Upper lobe of right lung (tissue), 1 donor: ENCODE measurements at regions not wholly inside any gene's neighbourhood (a gene's known extent, or its start where the extent isn't known, plus 50 kb on each side); places are given as distances from the start of the nearest gene placed in this dataset.
"Not testable (repeated sequence)": the region's sequence is repeated elsewhere in the genome, so short reads cannot be mapped to it uniquely, and the experiment has no call there.

ENCODE experiments used
- ATAC-seq: fragments of 200-7000 bp; cut with Tn5 transposase; one replicate; pipeline ENCODE4 v1.9.1; 2020; ENCODE audit warnings: mild to moderate bottlenecking, moderate library complexity
- DNase-seq: peaks from one replicate; pipeline ENCODE4 v3.0.0-alpha.2; 2020
- H3K27ac ChIP-seq: fragments of 200-600 bp; one replicate; pipeline ENCODE4 v1.8.0; 2022
- H3K27me3 ChIP-seq: fragments of 200-600 bp; one replicate; pipeline ENCODE4 v1.8.0; 2022; ENCODE audit warnings: mild to moderate bottlenecking
- H3K36me3 ChIP-seq: fragments of 200-600 bp; one replicate; pipeline ENCODE4 v1.8.0; 2022
- H3K4me1 ChIP-seq: fragments of 200-600 bp; one replicate; pipeline ENCODE4 v1.8.0; 2022
- H3K4me3 ChIP-seq: fragments of 200-600 bp; one replicate; pipeline ENCODE4 v1.8.0; 2022; ENCODE audit warnings: mild to moderate bottlenecking
- H3K9me3 ChIP-seq: fragments of 200-600 bp; one replicate; pipeline ENCODE4 v1.8.0; 2022
- CTCF ChIP-seq: fragments of 200-600 bp; IDR thresholded peaks from one replicate; pipeline ENCODE4 v1.8.0; 2022; ENCODE audit warnings: antibody characterized with exemption
- intact Hi-C: fragments of 100-400 bp; cut with DNase I; formaldehyde crosslinking; loops from one replicate; pipeline ENCODE4 v1.11.0; 2022
- donor health status: DM: no; HTN: yes; CAD: no; lungs with severe emphysema.

- Histone ChIP-seq H3K27me3 (no peaks in the 10 kb centered on the region), H3K4me1 (no peaks in the 10 kb centered on the region), H3K9me3 (no peaks in the 10 kb centered on the region), H3K36me3 (no peaks in the 10 kb centered on the region), H3K27ac (no peak overlapping the region), H3K4me3 (no peak overlapping the region)
- no peak for DNase-seq
- intact Hi-C loops = no loop called here
- ATAC-seq = no peak
- no peak for TF ChIP-seq CTCF
These were observed 1142.7 kb upstream of the SLC39A10 start for GRCh38 chr2:194514281-194514680.

GRCh38 chr2:194511070-194511469 is 1146.0 kb upstream of the SLC39A10 start:
- H3K27ac ChIP-seq, H3K9me3 ChIP-seq, ATAC-seq, H3K27me3 ChIP-seq, H3K4me3 ChIP-seq, H3K36me3 ChIP-seq, H3K4me1 ChIP-seq, DNase-seq, intact Hi-C loops: not testable (repeated sequence)

GRCh38 chr2:194504876-194505275 is 1152.2 kb upstream of the SLC39A10 start:
- H3K27me3 ChIP-seq, H3K36me3 ChIP-seq, intact Hi-C loops, ATAC-seq, H3K27ac ChIP-seq, DNase-seq, H3K4me3 ChIP-seq, H3K9me3 ChIP-seq, H3K4me1 ChIP-seq: not testable (repeated sequence)

- Histone ChIP-seq H3K9me3 (no peaks in the 10 kb centered on the region), H3K27me3 (no peaks in the 10 kb centered on the region), H3K4me3 (no peak overlapping the region), H3K36me3 (no peaks in the 10 kb centered on the region), H3K27ac (no peak overlapping the region), H3K4me1 (no peaks in the 10 kb centered on the region)
- ATAC-seq (no peak), DNase-seq (no peak)
- intact Hi-C loops = no loop called here
- TF ChIP-seq CTCF = no peak
These were observed 1162.0 kb upstream of the SLC39A10 start for GRCh38 chr2:194495046-194495445.

GRCh38 chr2:194494401-194494800 is 1162.6 kb upstream of the SLC39A10 start:
- H3K4me1 ChIP-seq = no peaks in the 10 kb centered on the region
- no peak overlapping the region for H3K4me3 ChIP-seq
- H3K27me3 ChIP-seq = no peaks in the 10 kb centered on the region
- no peak for TF ChIP-seq CTCF
- DNase-seq = no peak
- no peaks in the 10 kb centered on the region for H3K36me3 ChIP-seq
- H3K27ac ChIP-seq = no peak overlapping the region
- intact Hi-C loops = no loop called here
- H3K9me3 ChIP-seq = no peaks in the 10 kb centered on the region
- no peak for ATAC-seq

- Histone ChIP-seq H3K4me1 (no peaks in the 10 kb centered on the region), H3K27me3 (no peaks in the 10 kb centered on the region), H3K4me3 (no peak overlapping the region), H3K9me3 (no peaks in the 10 kb centered on the region), H3K27ac (no peak overlapping the region), H3K36me3 (no peaks in the 10 kb centered on the region)
- intact Hi-C loops = no loop called here
- no peak for TF ChIP-seq CTCF
- no peak for DNase-seq
- ATAC-seq = no peak
These were observed 1165.5 kb upstream of the SLC39A10 start for GRCh38 chr2:194491409-194492115.

GRCh38 chr2:194486326-194486725 is 1170.7 kb upstream of the SLC39A10 start:
- intact Hi-C loops = no loop called here
- no peaks in the 10 kb centered on the region for H3K36me3 ChIP-seq
- no peak overlapping the region for H3K27ac ChIP-seq
- DNase-seq (no peak), ATAC-seq (no peak)
- no peaks in the 10 kb centered on the region for H3K4me1 ChIP-seq
- H3K27me3 ChIP-seq = no peaks in the 10 kb centered on the region
- H3K4me3 ChIP-seq = no peak overlapping the region
- no peaks in the 10 kb centered on the region for H3K9me3 ChIP-seq
- TF ChIP-seq CTCF = no peak
